Pancreas (tissue), 10 donors: ENCODE measurements at regions not wholly inside any gene's neighbourhood (a gene's known extent, or its start where the extent isn't known, plus 50 kb on each side); places are given as distances from the start of the nearest gene placed in this dataset.

Experiments used
- ATAC-seq, 4 donors: fragments of 200-7000 bp; cut with Tn5 transposase; one replicate each; pipeline versions ENCODE4 v1.8.0 to v1.9.1; 2020; ENCODE audit warnings: mild to moderate bottlenecking in 4 of 4, moderate library complexity in 4 of 4
- DNase-seq, 6 donors: peaks; one replicate each; pipeline ENCODE4 v3.0.0-alpha.2; 2020
- FAIRE-seq: peaks from 2 replicates; lab custom pipeline; 2012; peaks lifted over from hg19 to GRCh38; lab: Jason Lieb, UNC
- H3K27ac ChIP-seq, 4 donors: fragments of 200-600 bp; sonication (generic); 1 replicate in 3 of 4; 2 replicates in 1 of 4; pipeline versions ENCODE4 v1.5.0 to v1.8.0; 2020
- H3K27me3 ChIP-seq, 4 donors: fragments of 200-600 bp; one replicate each; pipeline ENCODE4 v1.8.0; 2021
- H3K36me3 ChIP-seq, 3 donors: fragments of 200-600 bp; sonication (generic) in 1 of 3; one replicate each; pipeline versions ENCODE4 v1.5.0 to v1.8.0; 2020 to 2021
- H3K4me1 ChIP-seq, 3 donors: fragments of 200-600 bp; one replicate each; pipeline ENCODE4 v1.8.0; 2021
- H3K4me3 ChIP-seq, 4 donors: fragments of 200-600 bp; sonication (generic) in 2 of 4; one replicate each; pipeline versions ENCODE4 v1.5.0 to v1.8.0; 2020 to 2021
- H3K9me3 ChIP-seq, 4 donors: fragments of 200-600 bp; one replicate each; pipeline ENCODE4 v1.8.0; 2021
- CTCF ChIP-seq, 4 donors: fragments of 200-600 bp; sonication (generic) in 3 of 4; IDR thresholded peaks; one replicate each; pipeline versions ENCODE4 v1.5.0 to v1.8.0; 2021; ENCODE audit warnings: antibody characterized with exemption in 4 of 4
- WGBS, 2 donors: extraction: QIAGEN DNeasy Blood & Tissue Kit; methylation state at CpG; one replicate each; pipeline ENCODE4 v1.1.7; 2013; 5-methylcytosine and 5-hydroxymethylcytosine counted together
- intact Hi-C, 3 donors: fragments of 100-400 bp; cut with DNase I; formaldehyde crosslinking; loops; one replicate each; pipeline versions ENCODE4 v1.11.1 to v1.14.2; 2022
- donor health status: healthy with polysubstance abuse.
- donor health status: DM: no; HTN: no; CAD: no; lungs with moderate emphysema.
- donor health status: DM: no; HTN: no; CAD: no.
- donor health status: control.
- donor health status: control.
- donor health status: Bipolar disorder and iron deficiency.
- donor health status: DM: yes; HTN: yes; CAD: no.
- donor health status: DM: no; HTN: no; CAD: no.
- donor health status: DM: no; HTN: no; CAD: no.
- donor health status: DM: yes; HTN: yes; CAD: no.

- FAIRE-seq = no peak
- 0 to 7% methylated on average over 1 of the region's 1 CpG for WGBS, 2 donors
- intact Hi-C loops = no loop called here
Observed at GRCh38 chr6:82739303-82739702, 326.3 kb downstream of the UBE3D start.

GRCh38 chr6:82740072-82740471, 325.6 kb downstream of the UBE3D start:
- intact Hi-C loops = no loop called here
- 50 to 63% methylated on average over 4 of the region's 4 CpGs for WGBS, 2 donors
- no peaks in the 10 kb centered on the region for H3K27me3 ChIP-seq
- no peak for TF ChIP-seq CTCF (IDR thresholded peaks at IDR 0.05)
- no peaks in the 10 kb centered on the region for H3K36me3 ChIP-seq
- DNase-seq = no peak
- no peak overlapping the region for H3K27ac ChIP-seq
- no peaks in the 10 kb centered on the region for H3K9me3 ChIP-seq
- no peaks in the 10 kb centered on the region for H3K4me1 ChIP-seq
- no peak for ATAC-seq
- FAIRE-seq = no peak
- H3K4me3 ChIP-seq = no peak overlapping the region

More at GRCh38 chr6:82739303-82739702, 326.3 kb downstream of the UBE3D start:
- H3K9me3 ChIP-seq = no peaks in the 10 kb centered on the region
- TF ChIP-seq CTCF (IDR thresholded peaks at IDR 0.05) = no peak
- H3K36me3 ChIP-seq = no peaks in the 10 kb centered on the region
- DNase-seq (no peak), ATAC-seq (no peak)
- H3K4me3 ChIP-seq = no peak overlapping the region
- H3K27ac ChIP-seq = no peak overlapping the region
- no peaks in the 10 kb centered on the region for H3K27me3 ChIP-seq
- H3K4me1 ChIP-seq = no peaks in the 10 kb centered on the region

- no peak for DNase-seq
- Histone ChIP-seq H3K4me3 (no peak overlapping the region), H3K27me3 (no peaks in the 10 kb centered on the region), H3K27ac (no peak overlapping the region), H3K36me3 (no peaks in the 10 kb centered on the region), H3K9me3 (no peaks in the 10 kb centered on the region), H3K4me1 (no peaks in the 10 kb centered on the region)
- ATAC-seq = no peak
- TF ChIP-seq CTCF (IDR thresholded peaks at IDR 0.05) = no peak
- no peak for FAIRE-seq
- intact Hi-C loops = no loop called here
- 70 to 76% methylated on average over 1 of the region's 1 CpG for WGBS, 2 donors
Observed at GRCh38 chr6:82741325-82741995, 324.2 kb downstream of the UBE3D start.

- H3K36me3 ChIP-seq = no peaks in the 10 kb centered on the region
- 61 to 63% methylated on average over 3 of the region's 3 CpGs for WGBS, 2 donors
- no peak for DNase-seq
- H3K4me3 ChIP-seq = no peak overlapping the region
- no peak overlapping the region for H3K27ac ChIP-seq
- ATAC-seq = no peak
- no peaks in the 10 kb centered on the region for H3K4me1 ChIP-seq
- H3K27me3 ChIP-seq = no peaks in the 10 kb centered on the region
- TF ChIP-seq CTCF (IDR thresholded peaks at IDR 0.05) = no peak
- no peak for FAIRE-seq
- intact Hi-C loops = no loop called here
- H3K9me3 ChIP-seq = no peaks in the 10 kb centered on the region
Observed at GRCh38 chr6:82741996-82742385, 323.6 kb downstream of the UBE3D start.

- no peak for FAIRE-seq
- no peak overlapping the region for H3K4me3 ChIP-seq
- intact Hi-C loops = no loop called here
- no peaks in the 10 kb centered on the region for H3K4me1 ChIP-seq
- no peak for TF ChIP-seq CTCF (IDR thresholded peaks at IDR 0.05)
- 86 to 100% methylated on average over 1 of the region's 1 CpG for WGBS, 2 donors
- no peaks in the 10 kb centered on the region for H3K9me3 ChIP-seq
- no peak for DNase-seq
- no peak overlapping the region for H3K27ac ChIP-seq
- ATAC-seq = no peak
- H3K27me3 ChIP-seq = no peaks in the 10 kb centered on the region
- H3K36me3 ChIP-seq = no peaks in the 10 kb centered on the region
Observed at GRCh38 chr6:82744286-82745015, 321.2 kb downstream of the UBE3D start.
